B cell (primary cell): ENCODE measurements at regions not wholly inside any gene's neighbourhood (a gene's known extent, or its start where the extent isn't known, plus 50 kb on each side); places are given as distances from the start of the nearest gene placed in this dataset.

Source experiments
- ATAC-seq: fragments of 200-7000 bp; cut with Tn5 transposase; one replicate; pipeline ENCODE4 v1.10.0; 2021; ENCODE audit warnings: low read depth, mild to moderate bottlenecking, moderate number of reproducible peaks, moderate library complexity
- CTCF ChIA-PET: fragments of 350-600 bp; sonication (Branson Sonifier 250); formaldehyde crosslinking; loops from one replicate; lab custom pipeline; 2021; ENCODE audit warnings: antibody characterized with exemption, inconsistent platforms; lab: Charles Lee
- POLR2A ChIA-PET: fragments of 350-600 bp; sonication (Branson Sonifier 250); formaldehyde crosslinking; loops from one replicate; lab custom pipeline; 2021; ENCODE audit warnings: antibody characterized with exemption; lab: Charles Lee
- DNase-seq: peaks from one replicate; pipeline ENCODE4 v3.0.0; 2013
- H2AFZ ChIP-seq: 2 replicates; pipeline ENCODE4 v1.6.1; 2012; ENCODE audit warnings: mild to moderate bottlenecking, low read depth, low read length; ENCODE audit not compliant: insufficient read depth, poor library complexity, severe bottlenecking
- H3K27ac ChIP-seq, 2 donors: 1 replicate in 1 of 2; 2 replicates in 1 of 2; pipeline ENCODE4 v1.5.1; 2012 to 2013; ENCODE audit warnings: low read length in 2 of 2, mild to moderate bottlenecking in 2 of 2, moderate library complexity in 1 of 2
- H3K27me3 ChIP-seq, 4 experiments: fragments of 200-600 bp in 1 of 4; sonication (generic) in 1 of 4; replicated peaks in 1 of 4; 1 replicate in 2 of 4; 2 replicates in 2 of 4; pipeline versions ENCODE4 v1.6.1 to v1.7.0; 2013 to 2016; ENCODE audit warnings: low read length in 3 of 4, mild to moderate bottlenecking in 2 of 4, mixed read lengths in 1 of 4, moderate library complexity in 1 of 4; ENCODE audit not compliant: insufficient read depth in 4 of 4, control insufficient read depth in 3 of 4; ENCODE audit errors: control extremely low read depth in 1 of 4
- H3K36me3 ChIP-seq, 2 experiments: replicated peaks in 1 of 2; 1 replicate in 1 of 2; 2 replicates in 1 of 2; pipeline versions ENCODE4 v1.6.1 to v1.7.1; 2013; ENCODE audit warnings: low read length in 1 of 2; ENCODE audit not compliant: insufficient read depth in 2 of 2, control insufficient read depth in 1 of 2; ENCODE audit errors: control extremely low read depth in 1 of 2, extremely low read depth in 1 of 2
- H3K4me1 ChIP-seq, 2 donors: fragments of 200-600 bp in 1 of 2; sonication (generic) in 1 of 2; 1 replicate in 1 of 2; 2 replicates in 1 of 2; pipeline versions ENCODE4 v1.5.1 to v1.6.1; 2013 to 2017; ENCODE audit warnings: low read length in 2 of 2; ENCODE audit not compliant: control insufficient read depth in 2 of 2, insufficient read depth in 2 of 2
- H3K4me2 ChIP-seq: replicated peaks from 2 replicates; pipeline ENCODE3; 2012; ENCODE audit warnings: mild to moderate bottlenecking, low read depth, low read length; ENCODE audit not compliant: poor library complexity, severe bottlenecking
- H3K4me3 ChIP-seq, 5 experiments: fragments of 200-600 bp in 1 of 5; sonication (generic) in 1 of 5; 1 replicate in 3 of 5; 2 replicates in 2 of 5; pipeline versions ENCODE4 v1.5.1 to v1.7.0; 2011 to 2016; ENCODE audit warnings: low read length in 4 of 5, mild to moderate bottlenecking in 4 of 5, low read depth in 2 of 5, control low read depth in 1 of 5, moderate library complexity in 1 of 5; ENCODE audit not compliant: insufficient read depth in 1 of 5; ENCODE audit errors: control extremely low read depth in 1 of 5, extremely low read depth in 1 of 5
- H3K79me2 ChIP-seq: fragments of 200-600 bp; sonication (generic); one replicate; pipeline ENCODE4 v1.6.0; 2016; ENCODE audit warnings: low read length; ENCODE audit not compliant: control insufficient read depth, insufficient read depth
- H3K9ac ChIP-seq: fragments of 200-600 bp; sonication (generic); 2 replicates; pipeline ENCODE4 v1.6.1; 2017; ENCODE audit warnings: mild to moderate bottlenecking, low read length, moderate library complexity
- H3K9me3 ChIP-seq, 3 donors: one replicate each; pipeline versions ENCODE4 v1.6.1 to v1.7.1; 2013; ENCODE audit warnings: low read length in 2 of 3; ENCODE audit not compliant: control insufficient read depth in 2 of 3, insufficient read depth in 1 of 3; ENCODE audit errors: control extremely low read depth in 1 of 3
- H4K20me1 ChIP-seq: 2 replicates; pipeline ENCODE4 v1.6.0; 2012; ENCODE audit warnings: mild to moderate bottlenecking, low read length; ENCODE audit not compliant: insufficient read depth, control insufficient read depth, poor library complexity, severe bottlenecking
- H3K27ac Mint-ChIP-seq: one replicate; pipeline ENCODE4 v1.8.0; 2021; ENCODE audit warnings: mixed read lengths
- H3K27me3 Mint-ChIP-seq: one replicate; pipeline ENCODE4 v1.8.0; 2021; ENCODE audit warnings: mixed read lengths
- H3K4me1 Mint-ChIP-seq: one replicate; pipeline ENCODE4 v1.8.0; 2021; ENCODE audit warnings: mixed read lengths
- H3K4me3 Mint-ChIP-seq: one replicate; pipeline ENCODE4 v1.8.0; 2021; ENCODE audit warnings: mixed read lengths
- H3K9me3 Mint-ChIP-seq: one replicate; pipeline ENCODE4 v1.8.0; 2022; ENCODE audit warnings: mixed read lengths; ENCODE audit not compliant: insufficient read depth
- CTCF ChIP-seq: fragments of 200-600 bp; IDR thresholded peaks from one replicate; pipeline ENCODE4 v1.8.0; 2022; ENCODE audit warnings: antibody characterized with exemption, mild to moderate bottlenecking
- EZH2 ChIP-seq: IDR thresholded peaks from 2 replicates; pipeline ENCODE4 v1.6.1; 2012; ENCODE audit warnings: borderline replicate concordance, low read depth, mild to moderate bottlenecking, moderate library complexity, low read length; ENCODE audit not compliant: insufficient read depth, poor library complexity, severe bottlenecking
- WGBS: methylation state at CpG from one replicate; pipeline ENCODE4 v1.1.5; 2013; ENCODE audit warnings: missing lambda C conversion rate; ENCODE audit not compliant: insufficient coverage; 5-methylcytosine and 5-hydroxymethylcytosine counted together
- intact Hi-C: fragments of 100-400 bp; cut with micrococcal nuclease; formaldehyde crosslinking; loops from one replicate; pipeline ENCODE4 v1.10.0; 2022

- Histone ChIP-seq H3K27ac (no peak overlapping the region), H3K4me1 (no peaks in the 10 kb centered on the region), H3K4me2 (no peak overlapping the region), H3K27me3 (no peaks in the 10 kb centered on the region), H3K4me3 (no peak overlapping the region), H3K36me3 (no peaks in the 10 kb centered on the region), H2AFZ (no peak overlapping the region), H3K9me3 (peaks cover 0 to 13% (median 0%) of the 10 kb centered on the region in 3 donors), H4K20me1 (no peaks in the 10 kb centered on the region), H3K79me2 (no peaks in the 10 kb centered on the region), H3K9ac (no peak overlapping the region)
- 89% methylated on average over 7 of the region's 7 CpGs for WGBS
- intact Hi-C loops, result no loop called here
- ChIA-PET POLR2A (no interaction called here), CTCF (no interaction called here)
- ATAC-seq (no peak), DNase-seq (no peak)
- Mint-ChIP-seq H3K27me3 (no peaks in the 10 kb centered on the region), H3K9me3 (peaks cover 4% of the 10 kb centered on the region), H3K4me3 (no peak overlapping the region), H3K27ac (no peak overlapping the region), H3K4me1 (no peaks in the 10 kb centered on the region)
- TF ChIP-seq EZH2 (no peak), CTCF (no peak)
Measured at GRCh38 chr16:64627781-64628180, 494.1 kb downstream of the CDH11 start.

- Mint-ChIP-seq H3K9me3 (peaks cover 4% of the 10 kb centered on the region), H3K4me1 (no peaks in the 10 kb centered on the region), H3K27ac (no peak overlapping the region), H3K27me3 (no peaks in the 10 kb centered on the region), H3K4me3 (no peak overlapping the region)
- Histone ChIP-seq H3K27ac (no peak overlapping the region), H3K4me2 (no peak overlapping the region), H3K4me1 (no peaks in the 10 kb centered on the region), H3K9ac (no peak overlapping the region), H3K9me3 (peaks cover 0 to 13% (median 0%) of the 10 kb centered on the region in 3 donors), H2AFZ (no peak overlapping the region), H4K20me1 (no peaks in the 10 kb centered on the region), H3K79me2 (no peaks in the 10 kb centered on the region), H3K36me3 (no peaks in the 10 kb centered on the region), H3K4me3 (no peak overlapping the region), H3K27me3 (no peaks in the 10 kb centered on the region)
- DNase-seq (no peak), ATAC-seq (no peak)
- POLR2A ChIA-PET, result no interaction called here
- intact Hi-C loops, result no loop called here
- 73% methylated on average over 4 of the region's 4 CpGs for WGBS
- TF ChIP-seq CTCF (no peak), EZH2 (no peak)
- CTCF ChIA-PET, result no interaction called here
Measured at GRCh38 chr16:64627288-64627687, 494.6 kb downstream of the CDH11 start.
